Small intestine (tissue), 7 donors: ENCODE measurements at regions not wholly inside any gene's neighbourhood (a gene's known extent, or its start where the extent isn't known, plus 50 kb on each side); places are given as distances from the start of the nearest gene placed in this dataset.

Experiments
- DNase-seq, 2 donors: peaks; one replicate each; pipeline versions ENCODE4 v3.0.0 to v3.0.0-alpha.2; 2013
- FAIRE-seq: peaks from 2 replicates; lab custom pipeline; 2012; peaks lifted over from hg19 to GRCh38; lab: Jason Lieb, UNC
- H3K27ac ChIP-seq, 3 donors: one replicate each; pipeline ENCODE4 v1.5.1; 2013; ENCODE audit warnings: low read length in 2 of 3, mild to moderate bottlenecking in 2 of 3, control low read depth in 1 of 3, inconsistent platforms in 1 of 3, low read depth in 1 of 3, moderate library complexity in 1 of 3
- H3K27me3 ChIP-seq, 3 donors: one replicate each; pipeline ENCODE4 v1.6.1; 2013; ENCODE audit warnings: low read length in 3 of 3, inconsistent platforms in 1 of 3; ENCODE audit not compliant: control insufficient read depth in 3 of 3, insufficient read depth in 3 of 3
- H3K36me3 ChIP-seq, 3 donors: one replicate each; pipeline ENCODE4 v1.6.1; 2013; ENCODE audit warnings: low read length in 3 of 3, inconsistent platforms in 1 of 3, low read depth in 1 of 3, mild to moderate bottlenecking in 1 of 3, moderate library complexity in 1 of 3; ENCODE audit not compliant: control insufficient read depth in 3 of 3, insufficient read depth in 2 of 3
- H3K4me1 ChIP-seq, 3 donors: one replicate each; pipeline ENCODE4 v1.6.1; 2013; ENCODE audit warnings: low read length in 2 of 3, inconsistent platforms in 1 of 3, low read depth in 1 of 3, mild to moderate bottlenecking in 1 of 3, moderate library complexity in 1 of 3; ENCODE audit not compliant: control insufficient read depth in 3 of 3, insufficient read depth in 2 of 3
- H3K4me3 ChIP-seq, 3 donors: one replicate each; pipeline ENCODE4 v1.5.1; 2013; ENCODE audit warnings: low read length in 3 of 3, control low read depth in 1 of 3, inconsistent platforms in 1 of 3, low read depth in 1 of 3, mild to moderate bottlenecking in 1 of 3, moderate library complexity in 1 of 3
- H3K9me3 ChIP-seq, 2 donors: one replicate each; pipeline ENCODE4 v1.6.1; 2013; ENCODE audit warnings: low read depth in 1 of 2, low read length in 1 of 2; ENCODE audit not compliant: control insufficient read depth in 2 of 2, insufficient read depth in 1 of 2
- WGBS, 3 donors: extraction: QIAGEN DNeasy Blood & Tissue Kit; methylation state at CpG; one replicate each; pipeline ENCODE4 v1.1.7; 2013; 5-methylcytosine and 5-hydroxymethylcytosine counted together
- donor health status: healthy with polysubstance abuse.
- donor health status: control.
- donor health status: control.
- donor health status: Bipolar disorder and iron deficiency.
- donor health status: healthy.

DNA sequence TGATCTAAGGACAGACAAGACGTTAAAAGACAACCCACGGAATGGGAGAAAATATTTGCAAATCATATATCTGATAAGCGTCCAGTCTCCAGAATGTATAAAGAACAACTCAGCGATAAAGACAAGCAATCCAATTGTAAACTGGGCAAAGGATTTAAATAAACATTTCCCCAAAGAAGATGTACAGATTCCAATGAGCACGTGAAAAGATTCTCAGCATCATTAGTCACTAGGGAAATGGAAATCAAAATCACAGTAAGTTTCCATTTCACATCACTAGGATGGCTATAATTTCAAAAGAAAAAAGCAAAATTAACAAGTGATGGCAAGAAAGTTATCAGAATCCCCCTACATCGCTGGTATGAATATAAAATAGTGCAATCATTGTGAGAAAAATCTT is 316.1 kb downstream of the SFMBT2 start:
- 35 to 52% (median 43%) methylated on average over 6 of the region's 6 CpGs for WGBS, 3 donors

DNA sequence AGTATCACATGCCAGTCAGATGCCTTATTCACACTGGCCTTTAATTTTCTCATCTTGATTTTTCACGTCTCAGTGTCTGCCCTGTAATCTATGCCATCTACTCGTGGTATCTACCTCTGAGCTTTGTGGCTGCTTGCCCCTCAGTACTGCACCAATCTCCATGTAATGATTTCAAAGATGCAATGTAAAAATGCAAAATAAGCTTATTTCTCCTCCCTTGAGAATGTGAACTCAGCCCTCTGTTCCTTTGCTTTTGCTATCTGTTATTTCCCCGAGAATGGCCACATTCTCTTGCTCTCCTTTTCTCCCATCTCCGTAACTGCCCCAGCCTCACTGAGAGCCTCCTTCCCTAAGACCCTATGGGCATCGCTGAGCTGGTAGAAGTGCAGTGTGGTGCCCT is 317.5 kb downstream of the SFMBT2 start:
- H3K4me1 ChIP-seq: no peaks in the 10 kb centered on the region
- no peak for FAIRE-seq
- no peak overlapping the region for H3K4me3 ChIP-seq
- H3K36me3 ChIP-seq: no peaks in the 10 kb centered on the region
- no peaks in the 10 kb centered on the region for H3K9me3 ChIP-seq
- no peak for DNase-seq
- 80 to 90% (median 84%) methylated on average over 5 of the region's 5 CpGs for WGBS, 3 donors
- H3K27me3 ChIP-seq: no peaks in the 10 kb centered on the region
- H3K27ac ChIP-seq: no peak overlapping the region

More for the DNA sequence above, 316.1 kb downstream of the SFMBT2 start:
- DNase-seq (no peak), FAIRE-seq (no peak)
- H3K4me3 ChIP-seq: no peak overlapping the region
- no peak overlapping the region for H3K27ac ChIP-seq
- H3K9me3 ChIP-seq: no peaks in the 10 kb centered on the region
- no peaks in the 10 kb centered on the region for H3K4me1 ChIP-seq
- no peaks in the 10 kb centered on the region for H3K36me3 ChIP-seq
- no peaks in the 10 kb centered on the region for H3K27me3 ChIP-seq

DNA sequence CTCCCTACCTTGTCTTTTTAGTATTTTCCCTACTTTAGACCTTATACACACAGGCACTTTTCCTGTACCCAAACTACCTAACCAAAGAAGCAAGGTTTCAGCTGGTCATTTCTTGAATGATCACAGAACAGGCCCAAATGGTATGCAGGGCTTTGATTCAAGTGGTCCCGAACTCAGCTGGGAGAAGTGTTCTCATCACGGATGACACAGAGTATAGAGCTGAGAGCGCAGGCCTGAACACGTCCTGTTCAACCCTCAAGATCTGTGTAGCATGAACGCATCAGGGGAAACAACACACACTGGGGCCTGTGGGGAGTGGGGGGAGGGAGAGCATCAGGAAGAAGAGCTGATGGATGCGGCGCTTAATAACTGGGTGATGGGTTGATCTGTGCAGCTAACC is 318.2 kb downstream of the SFMBT2 start:
- FAIRE-seq: no peak
- no peaks in the 10 kb centered on the region for H3K4me1 ChIP-seq
- 89 to 93% (median 90%) methylated on average over 7 of the region's 7 CpGs for WGBS, 3 donors
- H3K27ac ChIP-seq: no peak overlapping the region
- H3K4me3 ChIP-seq: no peak overlapping the region
- no peaks in the 10 kb centered on the region for H3K9me3 ChIP-seq
- no peak for DNase-seq
- no peaks in the 10 kb centered on the region for H3K36me3 ChIP-seq
- no peaks in the 10 kb centered on the region for H3K27me3 ChIP-seq

DNA sequence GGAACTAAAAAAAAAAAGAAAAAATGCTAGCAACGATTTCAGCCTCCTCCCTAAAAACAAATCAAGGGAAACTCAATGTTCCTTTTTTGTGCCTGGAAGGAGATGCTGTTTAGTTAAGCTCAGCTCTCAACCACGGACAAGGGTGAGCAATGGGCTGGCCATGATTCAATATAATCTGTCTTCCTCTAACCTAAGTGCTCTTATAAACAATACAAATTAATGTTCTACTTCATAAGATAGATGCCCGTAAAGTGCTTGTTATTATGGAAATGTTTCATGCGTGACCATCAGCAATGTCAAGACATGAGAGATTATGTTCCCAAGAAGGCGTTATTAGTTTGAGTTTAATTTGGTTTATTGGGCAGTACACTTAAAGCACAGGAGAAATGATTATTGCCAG is 320.3 kb downstream of the SFMBT2 start:
- Histone ChIP-seq H3K4me3 (no peak overlapping the region), H3K27me3 (no peaks in the 10 kb centered on the region), H3K36me3 (no peaks in the 10 kb centered on the region), H3K27ac (no peak overlapping the region), H3K4me1 (no peaks in the 10 kb centered on the region), H3K9me3 (no peaks in the 10 kb centered on the region)
- 52 to 76% (median 69%) methylated on average over 5 of the region's 5 CpGs for WGBS, 3 donors
- peak in 1 of 2 donors; percentile 2 for DNase-seq
- no peak for FAIRE-seq

DNA sequence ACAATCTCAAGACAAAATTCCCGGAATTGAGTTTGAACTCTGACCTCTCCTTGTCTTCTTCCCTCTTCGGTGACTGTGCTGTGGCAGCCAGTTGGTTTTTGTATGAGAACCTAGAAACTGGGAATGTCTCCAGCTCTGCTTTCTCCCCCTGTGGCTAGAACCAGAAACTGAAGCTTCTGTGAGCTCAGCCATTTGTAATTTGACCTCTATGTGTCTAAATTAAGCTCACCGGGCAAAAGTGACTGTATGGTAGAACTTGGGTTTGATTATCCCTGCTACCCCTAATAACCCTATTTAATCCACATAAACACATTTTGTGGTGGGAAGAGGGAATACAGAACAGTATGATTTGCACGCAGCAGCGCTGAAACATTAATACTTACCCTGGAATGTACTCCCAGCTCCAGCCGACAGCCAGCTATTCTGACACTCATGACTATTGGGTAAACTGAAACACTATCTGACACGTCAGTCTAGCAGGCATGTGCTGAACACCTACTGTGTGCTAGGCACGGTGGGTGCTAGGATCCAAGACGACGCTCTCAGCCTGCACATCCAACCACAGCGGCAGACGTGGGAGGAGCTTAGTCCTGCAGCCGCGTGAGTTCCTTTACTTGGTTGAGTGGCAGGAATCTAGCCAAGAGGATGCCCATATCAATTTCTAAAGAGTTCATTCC is 324.8 kb downstream of the SFMBT2 start:
- Histone ChIP-seq H3K36me3 (no peaks in the 10 kb centered on the region), H3K9me3 (no peaks in the 10 kb centered on the region), H3K4me1 (no peaks in the 10 kb centered on the region), H3K27me3 (no peaks in the 10 kb centered on the region), H3K27ac (peak overlapping the region in 1 of 3 donors; percentile 71), H3K4me3 (no peak overlapping the region)
- WGBS, 3 donors: 72 to 80% (median 72%) methylated on average over 14 of the region's 14 CpGs
- FAIRE-seq (no peak), DNase-seq (peak in 1 of 2 donors; percentile 3)

DNA sequence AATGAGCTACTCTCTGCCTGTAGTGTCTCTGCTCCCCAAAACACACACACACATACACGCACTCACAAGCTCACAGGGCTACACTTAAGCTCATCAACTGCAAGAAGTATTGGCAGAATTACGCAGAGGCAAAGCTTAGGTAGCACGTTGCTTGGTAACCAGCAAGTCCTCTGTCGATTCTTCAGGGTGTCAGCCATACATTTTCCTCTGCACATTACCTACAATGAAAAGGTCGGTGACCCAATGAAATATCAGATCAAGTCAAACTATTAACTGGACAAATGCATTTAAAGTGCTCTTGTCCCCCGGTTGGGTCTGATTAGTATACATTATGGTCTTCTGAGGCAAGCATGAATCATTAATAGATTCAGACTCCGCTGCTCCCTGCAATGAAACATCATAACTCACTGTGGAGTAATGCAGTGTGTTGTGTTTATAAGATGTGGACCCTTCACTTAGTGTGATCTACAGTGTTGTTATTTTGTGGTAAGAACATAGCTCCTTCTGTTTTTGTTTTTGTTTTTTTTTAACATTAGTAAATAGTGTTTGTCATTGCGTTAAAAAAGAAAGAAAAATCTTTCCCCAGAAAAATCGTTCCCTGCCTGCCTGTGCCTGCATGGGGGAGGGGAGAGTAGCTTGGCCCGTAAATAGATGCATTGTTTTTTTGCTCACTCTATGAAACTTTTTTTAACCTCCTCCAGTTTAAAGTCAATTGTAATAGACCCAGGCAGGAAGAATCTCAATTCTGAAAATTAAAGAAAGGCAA is 325.5 kb downstream of the SFMBT2 start:
- DNase-seq (peak in 1 of 2 donors; percentile 11), FAIRE-seq (no peak)
- H3K4me1 ChIP-seq: no peaks in the 10 kb centered on the region
- no peak overlapping the region for H3K4me3 ChIP-seq
- no peaks in the 10 kb centered on the region for H3K36me3 ChIP-seq
- whole genome bisulfite sequencing, 3 donors: 33 to 40% (median 36%) methylated on average over 10 of the region's 10 CpGs
- H3K27me3 ChIP-seq: no peaks in the 10 kb centered on the region
- H3K27ac ChIP-seq: peak overlapping the region in 1 of 3 donors; percentile 18
- H3K9me3 ChIP-seq: no peaks in the 10 kb centered on the region

DNA sequence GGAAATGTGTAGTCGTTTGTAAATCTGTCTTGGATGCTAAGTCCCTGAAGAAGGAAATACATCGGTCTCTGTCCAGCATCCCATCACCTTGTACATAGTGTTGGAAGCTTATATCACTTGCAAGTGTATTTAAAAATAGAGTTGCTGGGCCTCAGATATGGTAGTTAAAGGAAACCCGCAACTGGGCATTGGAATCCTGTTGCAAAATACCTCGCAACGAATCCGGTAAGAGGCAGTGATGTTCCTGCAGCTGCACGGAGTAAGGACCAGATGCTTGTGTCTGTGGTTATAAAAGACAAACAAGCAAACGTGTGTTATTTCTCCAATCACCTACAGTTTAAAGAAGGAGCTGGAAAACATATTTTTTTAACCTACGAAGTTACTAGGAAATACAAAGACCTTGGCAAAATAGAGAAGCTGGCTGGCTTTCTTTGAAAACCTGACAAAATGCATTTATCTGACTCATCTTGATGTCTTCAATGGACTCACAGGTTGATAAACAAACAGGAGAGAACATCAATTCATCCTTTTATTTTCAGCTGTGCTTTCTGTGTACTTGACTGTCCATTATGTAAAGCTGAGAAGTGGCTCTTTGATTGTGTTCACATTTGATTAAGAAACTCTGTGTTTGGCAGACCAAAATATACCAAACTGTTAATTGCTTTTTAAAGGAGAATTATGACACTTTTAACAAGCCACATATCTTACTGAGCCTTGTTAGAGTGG is 326.4 kb downstream of the SFMBT2 start:
- FAIRE-seq (no peak), DNase-seq (no peak)
- Histone ChIP-seq H3K4me1 (no peaks in the 10 kb centered on the region), H3K27me3 (no peaks in the 10 kb centered on the region), H3K9me3 (no peaks in the 10 kb centered on the region), H3K4me3 (no peak overlapping the region), H3K27ac (no peak overlapping the region), H3K36me3 (no peaks in the 10 kb centered on the region)
- WGBS, 3 donors: 60 to 71% (median 70%) methylated on average over 9 of the region's 9 CpGs

DNA sequence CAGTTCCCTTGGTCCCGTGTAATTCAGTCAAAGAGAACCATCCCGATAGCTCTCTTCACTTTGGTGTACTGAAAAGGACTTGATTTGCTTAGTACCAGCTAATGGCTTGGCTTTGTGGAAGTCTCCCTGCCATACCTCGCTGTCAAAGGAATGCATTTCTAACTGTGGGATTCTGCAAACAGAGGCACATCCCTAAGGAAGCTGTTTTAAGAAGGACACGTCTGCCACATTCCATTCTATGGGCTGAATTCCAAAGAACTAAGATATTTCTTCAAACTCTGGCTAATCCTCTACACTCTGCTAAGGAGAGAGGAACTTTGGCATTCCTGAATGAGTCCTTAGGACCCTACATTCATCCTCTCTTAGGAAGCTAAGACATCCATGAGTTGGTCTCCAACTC is 327.9 kb downstream of the SFMBT2 start:
- WGBS, 3 donors: 27 to 59% (median 46%) methylated on average over 4 of the region's 4 CpGs
- H3K27me3 ChIP-seq: no peaks in the 10 kb centered on the region
- no peak for FAIRE-seq

More for the DNA sequence above, 327.9 kb downstream of the SFMBT2 start:
- no peaks in the 10 kb centered on the region for H3K4me1 ChIP-seq
- no peak overlapping the region for H3K27ac ChIP-seq
- no peaks in the 10 kb centered on the region for H3K36me3 ChIP-seq
- no peaks in the 10 kb centered on the region for H3K9me3 ChIP-seq
- DNase-seq: no peak
- no peak overlapping the region for H3K4me3 ChIP-seq
